ENCODE measurements at regions not wholly inside any gene's neighbourhood (a gene's known extent, or its start where the extent isn't known, plus 50 kb on each side); places are given as distances from the start of the nearest gene placed in this dataset.

- Mint-ChIP-seq H3K27ac (no peak overlapping the region), H3K9me3 (no peaks in the 10 kb centered on the region), H3K4me3 (no peak overlapping the region), H3K27me3 (peaks cover 3% of the 10 kb centered on the region), H3K4me1 (no peaks in the 10 kb centered on the region), H3K36me3 (no peaks in the 10 kb centered on the region)
- DNase-seq: no peak
- CTCF ChIA-PET: no interaction called here
Measured at GRCh38 chr5:163381832-163382231, 55.6 kb upstream of the CCNG1 start.

DNA sequence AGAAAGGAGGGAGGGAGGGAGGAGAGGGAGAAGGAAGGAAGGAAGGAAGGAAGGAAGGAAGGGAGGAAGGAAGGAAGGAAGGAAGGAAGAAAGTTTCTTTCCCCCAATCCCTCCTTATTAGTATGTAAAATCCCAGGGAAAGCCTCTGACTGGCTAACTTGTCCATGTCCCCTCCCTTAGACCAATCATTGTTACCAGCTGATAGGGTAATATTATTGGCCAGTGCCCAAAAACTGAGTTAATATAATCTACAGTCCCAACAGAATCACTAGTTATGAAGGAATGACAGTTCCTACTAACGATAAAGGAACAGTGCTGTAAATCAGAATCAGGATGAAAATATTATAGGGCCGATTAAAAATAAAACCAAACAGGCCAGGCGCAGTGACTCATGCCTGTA is 53.6 kb upstream of the CCNG1 start:
- Mint-ChIP-seq H3K27ac (no peak overlapping the region), H3K36me3 (no peaks in the 10 kb centered on the region), H3K4me1 (no peaks in the 10 kb centered on the region), H3K9me3 (no peaks in the 10 kb centered on the region), H3K4me3 (no peak overlapping the region), H3K27me3 (no peaks in the 10 kb centered on the region)
- CTCF ChIA-PET: no interaction called here
- no peak for DNase-seq

- H3K4me1 Mint-ChIP-seq: no peaks in the 10 kb centered on the region
- no peaks in the 10 kb centered on the region for H3K9me3 Mint-ChIP-seq
- DNase-seq: no peak
- CTCF ChIA-PET: no interaction called here
- no peaks in the 10 kb centered on the region for H3K27me3 Mint-ChIP-seq
- H3K4me3 Mint-ChIP-seq: no peak overlapping the region
- H3K27ac Mint-ChIP-seq: no peak overlapping the region
- no peaks in the 10 kb centered on the region for H3K36me3 Mint-ChIP-seq
Measured at GRCh38 chr5:163384669-163385068, 52.7 kb upstream of the CCNG1 start.

DNA sequence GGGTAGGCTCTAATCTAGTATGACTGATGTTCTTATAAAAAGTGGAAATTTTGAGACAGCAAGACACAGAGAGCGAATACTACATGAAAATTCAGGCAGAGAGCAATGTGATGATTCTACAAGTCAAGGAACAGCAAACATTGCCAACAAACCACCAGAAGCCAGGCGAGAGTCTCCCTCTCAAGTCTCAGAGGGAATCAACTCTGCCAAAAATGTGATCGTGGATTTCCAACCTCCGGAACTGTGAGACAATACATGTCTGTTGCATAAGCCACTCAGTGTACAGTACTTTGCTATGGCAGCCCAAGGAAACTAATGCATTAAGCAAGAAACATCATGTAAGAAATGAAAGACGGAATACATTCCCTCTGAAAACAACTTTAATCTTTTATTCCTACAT is 52.1 kb upstream of the CCNG1 start:
- Mint-ChIP-seq H3K36me3 (no peaks in the 10 kb centered on the region), H3K27me3 (no peaks in the 10 kb centered on the region), H3K9me3 (no peaks in the 10 kb centered on the region), H3K27ac (no peak overlapping the region), H3K4me3 (no peak overlapping the region), H3K4me1 (no peaks in the 10 kb centered on the region)
- CTCF ChIA-PET: no interaction called here
- no peak for DNase-seq

- no peak overlapping the region for H3K4me3 Mint-ChIP-seq
- DNase-seq: no peak
- CTCF ChIA-PET: no interaction called here
- H3K27me3 Mint-ChIP-seq: no peaks in the 10 kb centered on the region
- H3K27ac Mint-ChIP-seq: no peak overlapping the region
- no peaks in the 10 kb centered on the region for H3K4me1 Mint-ChIP-seq
- H3K36me3 Mint-ChIP-seq: no peaks in the 10 kb centered on the region
- H3K9me3 Mint-ChIP-seq: no peaks in the 10 kb centered on the region
Measured at GRCh38 chr5:163385824-163386223, 51.6 kb upstream of the CCNG1 start.

DNA sequence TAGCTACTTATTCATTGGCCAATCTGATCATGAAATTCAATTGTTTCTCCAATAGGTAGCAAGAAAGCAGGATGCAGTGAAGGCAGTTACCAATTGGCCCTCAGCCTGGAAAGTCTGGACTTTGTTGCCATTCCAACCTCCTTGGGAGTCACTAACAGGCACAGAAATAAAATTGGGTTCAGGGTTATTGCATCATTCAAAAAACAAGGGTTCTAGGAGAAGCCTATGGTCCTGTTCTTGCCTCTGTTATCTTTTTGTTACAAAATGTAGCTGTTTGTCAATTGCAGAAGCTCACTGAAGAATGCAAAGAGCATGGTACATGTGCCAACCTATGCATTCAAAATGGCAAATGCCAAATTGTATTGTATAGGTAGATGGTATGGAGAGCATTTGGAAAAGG is 51.0 kb upstream of the CCNG1 start:
- H3K27ac Mint-ChIP-seq: no peak overlapping the region
- no peaks in the 10 kb centered on the region for H3K4me1 Mint-ChIP-seq
- no peaks in the 10 kb centered on the region for H3K27me3 Mint-ChIP-seq
- H3K9me3 Mint-ChIP-seq: no peaks in the 10 kb centered on the region
- H3K36me3 Mint-ChIP-seq: no peaks in the 10 kb centered on the region
- DNase-seq: no peak
- H3K4me3 Mint-ChIP-seq: no peak overlapping the region
- CTCF ChIA-PET: interaction anchor here (1.8 kb wide), 1 partner anchor 22 kb away, joined by 8 read pairs; no protein-coding TSS in a partner anchor

GRCh38 chr5:163387589-163388343 is 49.6 kb upstream of the CCNG1 start:
- H3K4me3 Mint-ChIP-seq: no peak overlapping the region
- no peaks in the 10 kb centered on the region for H3K27me3 Mint-ChIP-seq
- DNase-seq: no peak
- H3K27ac Mint-ChIP-seq: no peak overlapping the region
- H3K4me1 Mint-ChIP-seq: no peaks in the 10 kb centered on the region
- CTCF ChIA-PET: interaction anchor here (1.8 kb wide), 1 partner anchor 21 kb away, joined by 8 read pairs; no protein-coding TSS in a partner anchor
- H3K36me3 Mint-ChIP-seq: no peaks in the 10 kb centered on the region
- H3K9me3 Mint-ChIP-seq: no peaks in the 10 kb centered on the region
